ENCODE measurements at regions not wholly inside any gene's neighbourhood (a gene's known extent, or its start where the extent isn't known, plus 50 kb on each side); places are given as distances from the start of the nearest gene placed in this dataset.

DNA sequence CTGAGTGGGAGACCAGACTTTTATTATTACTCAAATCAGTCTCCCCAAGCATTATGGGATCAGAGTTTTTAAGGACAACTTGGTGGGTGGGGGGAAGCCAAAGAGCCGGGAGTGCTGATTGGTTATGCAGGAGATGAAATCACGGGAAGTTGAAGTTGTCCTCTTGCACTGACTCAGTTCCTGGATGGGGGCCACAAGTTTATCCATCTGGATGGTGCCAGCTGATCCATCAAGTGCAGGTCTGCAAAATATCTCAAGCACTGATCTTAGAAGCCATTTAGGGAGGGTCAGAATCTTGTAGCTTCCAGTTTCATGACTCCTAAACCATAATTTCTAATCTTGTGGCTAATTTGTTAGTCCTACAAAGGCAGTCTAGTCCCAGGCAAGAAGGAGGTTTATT, 53.5 kb upstream of the LMO1 start:
- TF ChIP-seq EP300 (conservative IDR thresholded peaks at IDR 0.05; ENCODE audit: poor library complexity, severe bottlenecking) (no peak), MXI1 (conservative IDR thresholded peaks at IDR 0.05; ENCODE audit: poor library complexity, severe bottlenecking) (no peak), EZH2 (IDR thresholded peaks at IDR 0.05; ENCODE audit: borderline replicate concordance, insufficient read depth, low read length, poor library complexity, severe bottlenecking) (no peak), RAD21 (conservative IDR thresholded peaks at IDR 0.05) (no peak)
- TF ChIP-seq, protein P1, sequence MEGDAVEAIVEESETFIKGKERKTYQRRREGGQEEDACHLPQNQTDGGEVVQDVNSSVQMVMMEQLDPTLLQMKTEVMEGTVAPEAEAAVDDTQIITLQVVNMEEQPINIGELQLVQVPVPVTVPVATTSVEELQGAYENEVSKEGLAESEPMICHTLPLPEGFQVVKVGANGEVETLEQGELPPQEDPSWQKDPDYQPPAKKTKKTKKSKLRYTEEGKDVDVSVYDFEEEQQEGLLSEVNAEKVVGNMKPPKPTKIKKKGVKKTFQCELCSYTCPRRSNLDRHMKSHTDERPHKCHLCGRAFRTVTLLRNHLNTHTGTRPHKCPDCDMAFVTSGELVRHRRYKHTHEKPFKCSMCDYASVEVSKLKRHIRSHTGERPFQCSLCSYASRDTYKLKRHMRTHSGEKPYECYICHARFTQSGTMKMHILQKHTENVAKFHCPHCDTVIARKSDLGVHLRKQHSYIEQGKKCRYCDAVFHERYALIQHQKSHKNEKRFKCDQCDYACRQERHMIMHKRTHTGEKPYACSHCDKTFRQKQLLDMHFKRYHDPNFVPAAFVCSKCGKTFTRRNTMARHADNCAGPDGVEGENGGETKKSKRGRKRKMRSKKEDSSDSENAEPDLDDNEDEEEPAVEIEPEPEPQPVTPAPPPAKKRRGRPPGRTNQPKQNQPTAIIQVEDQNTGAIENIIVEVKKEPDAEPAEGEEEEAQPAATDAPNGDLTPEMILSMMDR (IDR thresholded peaks at IDR 0.05; ENCODE audit: poor library complexity, severe bottlenecking): no peak
- no peak overlapping the region for H3K9ac ChIP-seq (ENCODE audit: low read length)
- H3F3A ChIP-seq (ENCODE audit: insufficient read depth, low read length, poor library complexity, severe bottlenecking): no peaks in the 10 kb centered on the region
- H3K4me2 ChIP-seq (ENCODE audit: low read length): no peak overlapping the region
- H2AFZ ChIP-seq (ENCODE audit: low read depth, low read length): no peak overlapping the region
- no peak overlapping the region for H3K27ac ChIP-seq (ENCODE audit: low read length)
- H3K27me3 ChIP-seq (ENCODE audit: insufficient read depth, low read depth, low read length): no peaks in the 10 kb centered on the region
- no peaks in the 10 kb centered on the region for H3K36me3 ChIP-seq (ENCODE audit: insufficient read depth, low read length)
- H3K79me2 ChIP-seq (replicated peaks; ENCODE audit: insufficient read depth, low read length): no peaks in the 10 kb centered on the region
- H3K4me3 ChIP-seq (ENCODE audit: low read length): no peak overlapping the region
- H3K9me3 ChIP-seq (ENCODE audit: low read length): no peaks in the 10 kb centered on the region
- H4K20me1 ChIP-seq (ENCODE audit: insufficient read depth): no peaks in the 10 kb centered on the region
- H3K9me2 ChIP-seq (ENCODE audit: insufficient read depth, low read length): no peaks in the 10 kb centered on the region

DNA sequence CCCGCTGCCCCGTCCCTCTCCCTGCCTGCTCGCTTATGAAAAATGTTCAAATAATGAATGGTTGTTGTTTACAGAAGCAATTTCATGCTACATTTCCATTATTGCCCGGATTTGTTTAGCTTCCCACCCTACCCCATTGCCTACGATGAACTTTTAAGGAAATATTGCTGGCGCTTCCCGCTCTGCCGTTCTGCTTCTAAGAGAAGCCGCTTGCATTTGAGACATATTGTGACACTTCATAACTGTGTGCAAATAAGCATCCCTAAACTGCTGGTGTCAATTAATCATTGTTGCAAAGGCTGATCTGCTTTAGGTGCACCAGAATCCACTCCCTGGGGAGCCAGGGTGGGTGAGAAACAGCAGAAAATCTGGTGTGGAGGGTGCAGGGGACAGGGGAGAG, 52.3 kb upstream of the LMO1 start:
- TF ChIP-seq, protein P2, sequence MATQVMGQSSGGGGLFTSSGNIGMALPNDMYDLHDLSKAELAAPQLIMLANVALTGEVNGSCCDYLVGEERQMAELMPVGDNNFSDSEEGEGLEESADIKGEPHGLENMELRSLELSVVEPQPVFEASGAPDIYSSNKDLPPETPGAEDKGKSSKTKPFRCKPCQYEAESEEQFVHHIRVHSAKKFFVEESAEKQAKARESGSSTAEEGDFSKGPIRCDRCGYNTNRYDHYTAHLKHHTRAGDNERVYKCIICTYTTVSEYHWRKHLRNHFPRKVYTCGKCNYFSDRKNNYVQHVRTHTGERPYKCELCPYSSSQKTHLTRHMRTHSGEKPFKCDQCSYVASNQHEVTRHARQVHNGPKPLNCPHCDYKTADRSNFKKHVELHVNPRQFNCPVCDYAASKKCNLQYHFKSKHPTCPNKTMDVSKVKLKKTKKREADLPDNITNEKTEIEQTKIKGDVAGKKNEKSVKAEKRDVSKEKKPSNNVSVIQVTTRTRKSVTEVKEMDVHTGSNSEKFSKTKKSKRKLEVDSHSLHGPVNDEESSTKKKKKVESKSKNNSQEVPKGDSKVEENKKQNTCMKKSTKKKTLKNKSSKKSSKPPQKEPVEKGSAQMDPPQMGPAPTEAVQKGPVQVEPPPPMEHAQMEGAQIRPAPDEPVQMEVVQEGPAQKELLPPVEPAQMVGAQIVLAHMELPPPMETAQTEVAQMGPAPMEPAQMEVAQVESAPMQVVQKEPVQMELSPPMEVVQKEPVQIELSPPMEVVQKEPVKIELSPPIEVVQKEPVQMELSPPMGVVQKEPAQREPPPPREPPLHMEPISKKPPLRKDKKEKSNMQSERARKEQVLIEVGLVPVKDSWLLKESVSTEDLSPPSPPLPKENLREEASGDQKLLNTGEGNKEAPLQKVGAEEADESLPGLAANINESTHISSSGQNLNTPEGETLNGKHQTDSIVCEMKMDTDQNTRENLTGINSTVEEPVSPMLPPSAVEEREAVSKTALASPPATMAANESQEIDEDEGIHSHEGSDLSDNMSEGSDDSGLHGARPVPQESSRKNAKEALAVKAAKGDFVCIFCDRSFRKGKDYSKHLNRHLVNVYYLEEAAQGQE (IDR thresholded peaks at IDR 0.05; ENCODE audit: borderline replicate concordance): no peak
- TF ChIP-seq MXI1 (conservative IDR thresholded peaks at IDR 0.05; ENCODE audit: poor library complexity, severe bottlenecking) (no peak), EP300 (conservative IDR thresholded peaks at IDR 0.05; ENCODE audit: poor library complexity, severe bottlenecking) (no peak), RAD21 (conservative IDR thresholded peaks at IDR 0.05) (no peak), POLR2AphosphoS5 (IDR thresholded peaks at IDR 0.05) (peak; percentile 64)
- Histone ChIP-seq H4K20me1 (ENCODE audit: insufficient read depth) (no peaks in the 10 kb centered on the region), H3K27me3 (ENCODE audit: insufficient read depth, low read depth, low read length) (no peaks in the 10 kb centered on the region), H3K9me3 (ENCODE audit: low read length) (no peaks in the 10 kb centered on the region), H2AFZ (ENCODE audit: low read depth, low read length) (no peak overlapping the region), H3K36me3 (ENCODE audit: insufficient read depth, low read length) (no peaks in the 10 kb centered on the region), H3F3A (ENCODE audit: insufficient read depth, low read length, poor library complexity, severe bottlenecking) (no peaks in the 10 kb centered on the region), H3K9me2 (ENCODE audit: insufficient read depth, low read length) (no peaks in the 10 kb centered on the region), H3K4me3 (ENCODE audit: low read length) (no peak overlapping the region), H3K4me2 (ENCODE audit: low read length) (no peak overlapping the region), H3K9ac (ENCODE audit: low read length) (no peak overlapping the region), H3K79me2 (replicated peaks; ENCODE audit: insufficient read depth, low read length) (no peaks in the 10 kb centered on the region), H3K27ac (ENCODE audit: low read length) (no peak overlapping the region)

DNA sequence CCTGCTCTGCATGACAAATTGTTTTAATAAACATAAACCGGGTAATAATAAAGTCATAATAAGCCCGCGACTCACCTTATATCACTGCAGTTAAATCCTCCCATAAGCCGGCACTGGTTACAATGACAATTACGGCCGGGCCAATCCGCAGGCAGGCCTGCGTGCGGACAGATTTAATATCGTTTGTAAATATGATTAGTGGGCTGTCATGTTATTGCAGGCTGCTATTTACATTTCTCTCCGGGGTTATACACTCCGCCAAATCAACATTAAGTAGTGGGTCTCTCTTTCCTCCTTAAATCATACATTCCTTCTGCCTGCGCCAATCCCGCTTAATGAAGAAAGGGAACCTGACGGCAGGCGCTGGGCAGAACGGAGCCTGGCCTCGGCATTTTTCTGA, 51.8 kb upstream of the LMO1 start:
- H3K27ac ChIP-seq (ENCODE audit: low read length): no peak overlapping the region
- H3K9me3 ChIP-seq (ENCODE audit: low read length): no peaks in the 10 kb centered on the region
- no peaks in the 10 kb centered on the region for H4K20me1 ChIP-seq (ENCODE audit: insufficient read depth)
- H3K9ac ChIP-seq (ENCODE audit: low read length): no peak overlapping the region
- H3F3A ChIP-seq (ENCODE audit: insufficient read depth, low read length, poor library complexity, severe bottlenecking): no peaks in the 10 kb centered on the region
- H3K27me3 ChIP-seq (ENCODE audit: insufficient read depth, low read depth, low read length): no peaks in the 10 kb centered on the region
- H3K4me3 ChIP-seq (ENCODE audit: low read length): no peak overlapping the region
- no peaks in the 10 kb centered on the region for H3K36me3 ChIP-seq (ENCODE audit: insufficient read depth, low read length)
- H2AFZ ChIP-seq (ENCODE audit: low read depth, low read length): no peak overlapping the region
- TF ChIP-seq RAD21 (conservative IDR thresholded peaks at IDR 0.05): no peak
- peak; percentile 3 for TF ChIP-seq POLR2AphosphoS5 (IDR thresholded peaks at IDR 0.05)
- no peak for TF ChIP-seq SMC3 (conservative IDR thresholded peaks at IDR 0.05; ENCODE audit: poor library complexity)
- TF ChIP-seq, protein P1 (IDR thresholded peaks at IDR 0.05; ENCODE audit: poor library complexity, severe bottlenecking): no peak
- no peak for TF ChIP-seq TAF1 (IDR thresholded peaks at IDR 0.05; ENCODE audit: low read depth)
- H3K4me2 ChIP-seq (ENCODE audit: low read length): no peak overlapping the region
- no peaks in the 10 kb centered on the region for H3K79me2 ChIP-seq (replicated peaks; ENCODE audit: insufficient read depth, low read length)
- no peaks in the 10 kb centered on the region for H3K9me2 ChIP-seq (ENCODE audit: insufficient read depth, low read length)
